NCI-H1930 (cell line): ENCODE measurements at regions not wholly inside any gene's neighbourhood (a gene's known extent, or its start where the extent isn't known, plus 50 kb on each side); places are given as distances from the start of the nearest gene placed in this dataset.

Experiments used
- DNase-seq, 2 experiments: peaks; one replicate each; lab custom pipeline; 2025; lab: John Stamatoyannopoulos, UW

GRCh38 chr11:32317643-32318042 is 117.7 kb downstream of the WT1 start:
- no peak for DNase-seq

DNA sequence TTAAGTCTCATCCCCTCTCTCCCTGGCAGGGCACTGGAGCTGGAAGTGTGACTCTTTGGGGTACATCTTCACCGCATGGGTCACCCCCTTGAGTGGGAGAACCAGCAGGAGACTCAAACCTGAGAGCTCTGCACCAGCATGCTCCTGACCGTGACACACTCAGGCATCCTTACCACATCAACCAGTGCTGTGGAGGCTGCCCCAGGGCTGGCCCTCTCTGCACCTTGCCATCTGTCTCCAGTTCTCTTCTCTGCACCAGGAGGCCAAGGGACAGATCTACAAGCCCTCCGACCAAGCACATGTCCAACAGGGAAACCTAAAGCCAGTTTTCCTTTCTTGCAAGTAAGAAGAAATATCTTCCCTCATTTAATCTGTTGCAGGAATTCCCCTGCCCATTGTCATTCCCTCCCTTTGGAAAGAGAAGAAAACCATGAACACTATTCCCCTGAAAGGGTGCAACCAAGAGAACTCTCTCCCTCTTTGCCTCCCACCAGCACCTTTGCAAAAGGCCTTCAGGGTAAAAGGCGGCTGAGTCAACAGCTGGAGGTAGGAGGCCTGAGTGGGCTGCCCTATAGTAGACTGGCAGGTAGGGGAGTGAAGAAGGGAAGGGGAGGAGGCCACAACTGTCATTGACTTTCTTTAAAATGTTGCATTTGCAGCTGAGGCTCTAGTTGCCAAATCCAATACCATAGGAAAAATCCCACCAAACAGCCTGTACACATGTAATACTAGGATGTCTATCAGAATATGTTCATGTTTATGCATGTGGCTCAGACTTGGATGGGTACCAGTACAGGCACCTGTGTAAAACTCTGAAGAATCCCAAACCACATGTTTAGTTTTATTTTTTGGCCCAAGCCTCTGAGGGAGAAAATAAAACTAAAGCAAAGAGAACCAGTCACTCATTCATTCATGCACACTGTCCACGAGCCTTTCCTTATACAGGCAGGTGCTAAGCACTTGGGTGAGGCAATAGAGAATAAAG is 117.0 kb downstream of the WT1 start:
- no peak for DNase-seq

GRCh38 chr11:32323814-32324130 is 111.6 kb downstream of the WT1 start:
- no peak for DNase-seq

DNA sequence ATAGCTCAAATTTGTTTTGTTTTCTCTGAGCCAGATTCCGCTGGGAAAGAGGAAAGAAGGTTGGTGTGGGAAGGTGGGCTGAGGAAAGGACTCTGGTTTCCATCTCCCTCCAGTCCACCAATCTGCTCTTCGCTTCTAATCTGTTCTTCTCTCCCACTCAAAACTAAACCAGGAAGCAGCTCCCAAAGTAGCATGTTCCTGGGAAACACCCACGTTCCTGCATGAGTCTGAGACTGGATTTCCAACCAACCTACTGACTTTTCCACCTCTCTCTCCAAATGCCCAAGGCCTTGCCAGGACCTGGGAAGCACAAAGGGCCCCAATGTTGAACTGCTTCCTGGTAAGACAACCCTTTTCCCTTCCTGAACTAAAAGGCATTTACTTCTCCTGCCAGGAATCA is 110.2 kb downstream of the WT1 start:
- DNase-seq = no peak

- DNase-seq = no peak
Measured at GRCh38 chr11:32325725-32326124, 109.6 kb downstream of the WT1 start.

DNA sequence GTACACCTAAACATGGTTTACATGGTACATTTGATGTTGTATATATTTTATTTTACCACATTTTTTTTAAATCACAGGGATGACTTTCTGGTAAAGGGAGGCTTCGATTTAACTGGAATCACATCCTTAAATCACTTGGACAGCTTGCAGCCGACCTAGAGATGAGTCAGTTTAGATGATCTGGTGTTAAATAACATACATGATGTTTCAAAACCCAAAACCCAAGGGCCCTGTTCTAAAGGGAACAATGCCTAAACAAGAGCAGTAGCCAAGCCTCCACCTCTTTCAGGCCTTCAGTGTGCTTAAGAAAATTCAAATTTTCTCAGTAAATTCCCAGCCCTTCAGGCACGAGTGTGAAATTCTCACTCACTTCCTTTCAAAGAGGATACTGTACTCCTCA is 108.8 kb downstream of the WT1 start:
- DNase-seq = no peak

GRCh38 chr11:32328392-32328791 is 106.9 kb downstream of the WT1 start:
- no peak for DNase-seq

- no peak for DNase-seq
Measured at GRCh38 chr11:32331098-32331497, 104.2 kb downstream of the WT1 start.

GRCh38 chr11:32331792-32332191 is 103.5 kb downstream of the WT1 start:
- no peak for DNase-seq

- DNase-seq = no peak
Measured at GRCh38 chr11:32332990-32333319, 102.4 kb downstream of the WT1 start.

- no peak for DNase-seq
Measured at GRCh38 chr11:32333320-32333991, 101.9 kb downstream of the WT1 start.

DNA sequence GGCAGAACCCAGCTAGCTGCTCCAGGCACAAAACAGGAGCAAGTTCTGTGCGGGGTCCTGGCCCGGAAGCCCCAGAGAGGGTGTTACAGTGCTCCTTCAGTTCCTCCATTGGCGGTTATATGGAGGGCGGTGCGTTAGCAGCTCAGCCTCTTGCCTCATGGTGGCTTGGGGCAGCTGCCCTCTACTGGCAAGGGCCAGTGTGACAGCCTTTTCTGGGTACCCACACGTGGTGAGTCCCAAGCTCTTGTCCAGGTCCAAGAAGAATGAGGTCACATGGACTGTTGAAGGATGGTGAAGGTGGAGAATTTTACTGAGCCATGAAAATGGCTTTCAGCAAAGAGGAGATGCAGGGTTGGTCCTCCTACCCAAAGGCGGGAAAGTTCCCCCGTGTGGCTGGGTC is 100.5 kb downstream of the WT1 start:
- DNase-seq = no peak
